ENCODE measurements at regions not wholly inside any gene's neighbourhood (a gene's known extent, or its start where the extent isn't known, plus 50 kb on each side); places are given as distances from the start of the nearest gene placed in this dataset.

DNA sequence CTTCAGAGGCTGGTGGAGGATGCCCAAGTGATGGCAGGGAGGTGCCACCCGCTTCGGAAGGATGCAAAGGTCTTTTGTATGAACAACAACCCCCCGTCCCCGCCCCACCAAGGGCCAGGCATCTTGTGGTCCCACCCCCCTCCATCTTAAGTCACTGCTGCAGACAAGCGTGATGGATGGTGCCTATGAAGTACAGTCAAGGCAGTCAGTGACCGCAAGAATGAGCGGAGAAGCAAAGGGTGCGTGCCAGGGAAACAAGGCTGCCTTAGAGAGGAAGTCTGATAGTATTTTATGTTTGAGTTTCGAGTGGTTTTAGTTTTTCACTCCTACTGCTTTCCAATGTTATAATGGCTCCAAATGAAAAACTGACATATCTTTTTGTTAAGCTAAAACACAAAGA lies 68.7 kb upstream of the GPM6B start:
- TF ChIP-seq EZH2 (IDR thresholded peaks at IDR 0.05; ENCODE audit: borderline replicate concordance, insufficient read depth, low read length, poor library complexity, severe bottlenecking), result no peak
- TF ChIP-seq, protein P1, sequence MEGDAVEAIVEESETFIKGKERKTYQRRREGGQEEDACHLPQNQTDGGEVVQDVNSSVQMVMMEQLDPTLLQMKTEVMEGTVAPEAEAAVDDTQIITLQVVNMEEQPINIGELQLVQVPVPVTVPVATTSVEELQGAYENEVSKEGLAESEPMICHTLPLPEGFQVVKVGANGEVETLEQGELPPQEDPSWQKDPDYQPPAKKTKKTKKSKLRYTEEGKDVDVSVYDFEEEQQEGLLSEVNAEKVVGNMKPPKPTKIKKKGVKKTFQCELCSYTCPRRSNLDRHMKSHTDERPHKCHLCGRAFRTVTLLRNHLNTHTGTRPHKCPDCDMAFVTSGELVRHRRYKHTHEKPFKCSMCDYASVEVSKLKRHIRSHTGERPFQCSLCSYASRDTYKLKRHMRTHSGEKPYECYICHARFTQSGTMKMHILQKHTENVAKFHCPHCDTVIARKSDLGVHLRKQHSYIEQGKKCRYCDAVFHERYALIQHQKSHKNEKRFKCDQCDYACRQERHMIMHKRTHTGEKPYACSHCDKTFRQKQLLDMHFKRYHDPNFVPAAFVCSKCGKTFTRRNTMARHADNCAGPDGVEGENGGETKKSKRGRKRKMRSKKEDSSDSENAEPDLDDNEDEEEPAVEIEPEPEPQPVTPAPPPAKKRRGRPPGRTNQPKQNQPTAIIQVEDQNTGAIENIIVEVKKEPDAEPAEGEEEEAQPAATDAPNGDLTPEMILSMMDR (IDR thresholded peaks at IDR 0.05; ENCODE audit: poor library complexity, severe bottlenecking), result no peak
- TF ChIP-seq EP300 (conservative IDR thresholded peaks at IDR 0.05; ENCODE audit: poor library complexity, severe bottlenecking), result no peak

All from neural cell (in vitro differentiated cells).